Astrocyte (in vitro differentiated cells and primary cell): ENCODE measurements at regions not wholly inside any gene's neighbourhood (a gene's known extent, or its start where the extent isn't known, plus 50 kb on each side); places are given as distances from the start of the nearest gene placed in this dataset.

ENCODE experiments used
- EZH2 ChIP-seq: IDR thresholded peaks from 2 replicates; pipeline ENCODE4 v1.6.1; 2012; ENCODE audit warnings: mild to moderate bottlenecking, low read length, inconsistent platforms; ENCODE audit not compliant: insufficient read depth
- TF ChIP-seq, protein P1 (sequence below): IDR thresholded peaks from 2 replicates; pipeline ENCODE4 v1.5.1; 2011; ENCODE audit warnings: low read depth, mild to moderate bottlenecking, inconsistent platforms, low read length, moderate library complexity; ENCODE audit not compliant: insufficient read depth

DNA sequence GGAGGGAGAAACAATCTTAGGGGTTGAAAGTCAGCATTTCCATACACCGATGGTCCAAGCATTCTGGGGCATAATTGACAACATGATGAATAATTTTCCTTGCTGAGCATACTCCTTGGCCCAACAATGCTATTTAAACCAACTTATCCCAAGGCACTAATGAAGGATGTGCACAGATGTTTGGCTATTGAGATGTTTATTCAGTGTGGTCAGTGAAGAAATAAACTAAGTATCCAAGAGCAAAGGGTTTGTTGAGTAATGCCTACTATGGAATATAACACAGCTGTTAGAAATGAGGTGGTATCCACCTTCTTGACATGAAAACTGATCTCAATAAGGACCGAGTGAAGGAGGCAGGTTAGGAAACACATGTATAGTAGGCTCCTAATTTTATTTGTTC lies 53.9 kb upstream of the RAB6D start:
- TF ChIP-seq EZH2 = no peak
- TF ChIP-seq, protein P1, sequence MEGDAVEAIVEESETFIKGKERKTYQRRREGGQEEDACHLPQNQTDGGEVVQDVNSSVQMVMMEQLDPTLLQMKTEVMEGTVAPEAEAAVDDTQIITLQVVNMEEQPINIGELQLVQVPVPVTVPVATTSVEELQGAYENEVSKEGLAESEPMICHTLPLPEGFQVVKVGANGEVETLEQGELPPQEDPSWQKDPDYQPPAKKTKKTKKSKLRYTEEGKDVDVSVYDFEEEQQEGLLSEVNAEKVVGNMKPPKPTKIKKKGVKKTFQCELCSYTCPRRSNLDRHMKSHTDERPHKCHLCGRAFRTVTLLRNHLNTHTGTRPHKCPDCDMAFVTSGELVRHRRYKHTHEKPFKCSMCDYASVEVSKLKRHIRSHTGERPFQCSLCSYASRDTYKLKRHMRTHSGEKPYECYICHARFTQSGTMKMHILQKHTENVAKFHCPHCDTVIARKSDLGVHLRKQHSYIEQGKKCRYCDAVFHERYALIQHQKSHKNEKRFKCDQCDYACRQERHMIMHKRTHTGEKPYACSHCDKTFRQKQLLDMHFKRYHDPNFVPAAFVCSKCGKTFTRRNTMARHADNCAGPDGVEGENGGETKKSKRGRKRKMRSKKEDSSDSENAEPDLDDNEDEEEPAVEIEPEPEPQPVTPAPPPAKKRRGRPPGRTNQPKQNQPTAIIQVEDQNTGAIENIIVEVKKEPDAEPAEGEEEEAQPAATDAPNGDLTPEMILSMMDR = no peak
